ENCODE measurements at regions not wholly inside any gene's neighbourhood (a gene's known extent, or its start where the extent isn't known, plus 50 kb on each side); places are given as distances from the start of the nearest gene placed in this dataset.

- WGBS, 2 donors: 42% methylated on average over 25 of the region's 25 CpGs
- DNase-seq (ENCODE audit: low spot score in 2 of 2): peak; percentile 64 to 95
- intact Hi-C loops (cut with DNase I; ENCODE audit: low total_unique reads): no loop called here
Measured at GRCh38 chr3:5426094-5426883, 238.8 kb downstream of the EDEM1 start.

GRCh38 chr3:5427021-5427420 lies 239.5 kb downstream of the EDEM1 start:
- no peak for TF ChIP-seq CTCF (IDR thresholded peaks at IDR 0.05)
- TF ChIP-seq POLR2A (IDR thresholded peaks at IDR 0.05): no peak
- intact Hi-C loops (cut with DNase I; ENCODE audit: low total_unique reads): no loop called here
- 77 to 79% methylated on average over 6 of the region's 6 CpGs for WGBS, 2 donors

More at GRCh38 chr3:5426094-5426883, 238.8 kb downstream of the EDEM1 start:
- H3K4me3 ChIP-seq (ENCODE audit: low read depth, poor library complexity, severe bottlenecking): no peak overlapping the region
- TF ChIP-seq CTCF (IDR thresholded peaks at IDR 0.05) (no peak), POLR2A (IDR thresholded peaks at IDR 0.05) (no peak)

GRCh38 chr3:5427938-5428337 lies 240.4 kb downstream of the EDEM1 start:
- no peak overlapping the region for H3K4me3 ChIP-seq (ENCODE audit: low read depth, poor library complexity, severe bottlenecking)
- 68 to 79% methylated on average over 3 of the region's 3 CpGs for WGBS, 2 donors
- no peak for TF ChIP-seq POLR2A (IDR thresholded peaks at IDR 0.05)
- TF ChIP-seq CTCF (IDR thresholded peaks at IDR 0.05): no peak
- DNase-seq (ENCODE audit: low spot score in 2 of 2): no peak
- intact Hi-C loops (cut with DNase I; ENCODE audit: low total_unique reads): no loop called here

More at GRCh38 chr3:5427021-5427420, 239.5 kb downstream of the EDEM1 start:
- H3K4me3 ChIP-seq (ENCODE audit: low read depth, poor library complexity, severe bottlenecking): no peak overlapping the region
- no peak for DNase-seq (ENCODE audit: low spot score in 2 of 2)

GRCh38 chr3:5428607-5429516 lies 241.4 kb downstream of the EDEM1 start:
- DNase-seq (ENCODE audit: low spot score in 2 of 2): no peak
- 26 to 30% methylated on average over 10 of the region's 10 CpGs for WGBS, 2 donors
- intact Hi-C loops (cut with DNase I; ENCODE audit: low total_unique reads): no loop called here
- no peak overlapping the region for H3K4me3 ChIP-seq (ENCODE audit: low read depth, poor library complexity, severe bottlenecking)
- TF ChIP-seq POLR2A (IDR thresholded peaks at IDR 0.05) (no peak), CTCF (IDR thresholded peaks at IDR 0.05) (no peak)

GRCh38 chr3:5429517-5429890 lies 242.0 kb downstream of the EDEM1 start:
- intact Hi-C loops (cut with DNase I; ENCODE audit: low total_unique reads): no loop called here
- no peak for DNase-seq (ENCODE audit: low spot score in 2 of 2)
- TF ChIP-seq CTCF (IDR thresholded peaks at IDR 0.05) (no peak), POLR2A (IDR thresholded peaks at IDR 0.05) (no peak)
- H3K4me3 ChIP-seq (ENCODE audit: low read depth, poor library complexity, severe bottlenecking): no peak overlapping the region
